GM10266 (cell line): ENCODE measurements at regions not wholly inside any gene's neighbourhood (a gene's known extent, or its start where the extent isn't known, plus 50 kb on each side); places are given as distances from the start of the nearest gene placed in this dataset.

ENCODE experiments used
- DNase-seq: peaks from one replicate; pipeline ENCODE4 v3.0.0; 2012; ENCODE audit errors: extremely low spot score
- CTCF ChIP-seq: IDR thresholded peaks from 2 replicates; pipeline ENCODE4 v1.5.1; 2012; ENCODE audit warnings: mild to moderate bottlenecking, low read depth; ENCODE audit not compliant: control insufficient read depth, insufficient read depth; ENCODE audit errors: missing control alignments

GRCh38 chr3:190193210-190193609 is 72.5 kb upstream of the P3H2 start:
- no peak for TF ChIP-seq CTCF
- DNase-seq, result no peak

- no peak for TF ChIP-seq CTCF
- DNase-seq, result no peak
These were observed 72.0 kb upstream of the P3H2 start for GRCh38 chr3:190192739-190193138.

GRCh38 chr3:190192087-190192486 is 71.4 kb upstream of the P3H2 start:
- TF ChIP-seq CTCF, result no peak
- DNase-seq, result no peak

GRCh38 chr3:190188197-190188596 is 67.5 kb upstream of the P3H2 start:
- TF ChIP-seq CTCF, result no peak
- DNase-seq, result no peak

GRCh38 chr3:190183121-190183520 is 62.4 kb upstream of the P3H2 start:
- TF ChIP-seq CTCF, result no peak
- peak; percentile 74 for DNase-seq

GRCh38 chr3:190182418-190183043 is 61.8 kb upstream of the P3H2 start:
- TF ChIP-seq CTCF, result no peak
- no peak for DNase-seq

- no peak for DNase-seq
These were observed 59.6 kb upstream of the P3H2 start for GRCh38 chr3:190180268-190180667.

More at GRCh38 chr3:190180268-190180667, 59.6 kb upstream of the P3H2 start:
- TF ChIP-seq CTCF, result no peak
